GM04504 (cell line): ENCODE measurements at regions not wholly inside any gene's neighbourhood (a gene's known extent, or its start where the extent isn't known, plus 50 kb on each side); places are given as distances from the start of the nearest gene placed in this dataset.
"Not testable (repeated sequence)": the region's sequence is repeated elsewhere in the genome, so short reads cannot be mapped to it uniquely, and the experiment has no call there.

Source experiments
- DNase-seq: peaks from one replicate; pipeline ENCODE4 v3.0.0-alpha.2; 2012; ENCODE audit warnings: low read depth

DNA sequence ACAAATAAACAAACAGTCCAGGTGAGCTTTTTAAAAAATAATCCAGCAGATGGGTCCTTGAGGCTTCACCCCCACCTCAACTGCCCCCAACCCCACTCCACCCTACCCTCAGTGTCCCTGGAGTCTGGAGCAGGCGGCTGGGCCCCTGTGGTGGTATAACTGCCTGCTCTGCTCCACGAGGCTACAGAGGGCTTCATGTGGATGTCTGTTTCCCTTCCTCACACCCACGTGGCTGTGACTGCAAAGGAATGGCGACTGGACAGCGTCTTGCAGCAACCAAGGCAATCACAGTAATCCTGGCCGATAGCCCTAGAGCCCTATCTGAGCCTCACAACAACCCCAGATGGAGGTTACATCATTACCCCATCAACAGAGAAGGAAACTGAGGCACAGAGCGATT lies 76.5 kb downstream of the SLC2A10 start:
- DNase-seq = no peak

DNA sequence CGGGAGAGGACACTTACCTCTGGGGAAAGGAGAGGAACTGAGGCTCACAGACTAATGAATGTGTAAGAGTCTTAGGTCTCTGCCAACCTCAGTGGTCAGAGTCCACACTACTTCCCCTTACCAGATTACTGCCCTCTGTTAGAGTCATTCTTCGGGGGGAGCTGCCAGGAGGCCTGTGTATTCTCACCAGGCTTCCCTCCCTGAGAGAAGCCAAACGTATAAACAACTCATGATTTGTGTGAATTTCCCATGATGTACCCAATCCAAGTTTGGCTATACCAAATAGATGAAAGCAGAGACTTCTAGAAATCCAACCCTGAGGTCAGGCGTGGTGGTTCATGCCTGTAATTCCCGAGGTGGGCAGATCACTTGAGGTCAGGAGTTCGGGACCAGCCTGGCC lies 77.1 kb downstream of the SLC2A10 start:
- DNase-seq = no peak

DNA sequence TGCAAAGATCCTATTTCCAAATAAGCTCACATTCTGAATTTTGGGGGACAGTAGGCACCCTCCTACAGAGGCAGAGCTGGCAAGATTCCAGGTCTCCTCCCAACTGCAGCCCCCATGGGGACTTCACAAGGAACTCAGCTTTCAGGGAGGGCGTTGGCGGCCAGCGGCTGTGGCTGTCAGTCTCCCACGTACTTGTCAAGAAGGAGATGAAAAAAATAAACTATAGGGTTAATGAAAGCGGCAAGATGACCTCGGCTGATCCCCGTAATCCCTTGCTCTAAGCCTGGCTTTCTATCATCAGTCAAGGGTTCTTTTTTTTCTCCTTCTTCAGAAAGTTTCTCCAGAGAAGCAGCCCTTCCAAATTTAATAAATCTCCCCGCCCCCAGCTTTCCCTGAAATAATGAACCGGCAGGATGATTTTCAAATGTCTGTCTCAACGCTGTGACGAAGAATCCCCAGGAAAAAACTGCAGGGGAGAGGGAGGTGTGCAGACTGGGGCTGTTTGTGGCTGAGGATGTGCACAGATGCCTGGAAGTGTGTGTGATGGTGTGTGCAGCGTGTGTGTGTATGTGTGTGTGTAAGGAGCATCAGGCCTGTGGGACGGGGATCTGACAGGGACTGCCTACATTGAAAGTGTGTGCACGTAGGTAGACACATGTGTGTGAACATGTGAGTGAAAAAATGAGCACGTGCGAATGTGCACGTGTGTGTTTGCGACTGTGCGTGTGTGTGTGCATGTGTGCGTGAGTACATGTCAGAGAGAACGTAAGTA lies 78.7 kb downstream of the SLC2A10 start:
- no peak for DNase-seq

DNA sequence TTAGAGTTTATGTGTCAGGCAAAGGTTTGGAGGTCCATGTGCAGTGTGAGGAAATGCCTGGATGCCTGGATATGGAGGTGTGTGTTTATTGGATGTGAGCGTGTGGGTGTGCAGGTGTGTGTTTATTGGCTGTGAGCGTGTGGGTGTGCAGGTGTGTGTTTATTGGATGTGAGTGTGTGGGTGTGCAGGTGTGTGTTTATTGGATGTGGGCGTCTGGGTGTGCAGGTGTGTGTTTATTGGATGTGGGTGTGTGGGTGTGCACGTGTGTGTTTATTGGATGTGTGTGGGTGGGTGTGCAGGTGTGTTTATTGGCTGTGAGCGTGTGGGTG lies 79.3 kb downstream of the SLC2A10 start:
- DNase-seq = not testable (repeated sequence)

DNA sequence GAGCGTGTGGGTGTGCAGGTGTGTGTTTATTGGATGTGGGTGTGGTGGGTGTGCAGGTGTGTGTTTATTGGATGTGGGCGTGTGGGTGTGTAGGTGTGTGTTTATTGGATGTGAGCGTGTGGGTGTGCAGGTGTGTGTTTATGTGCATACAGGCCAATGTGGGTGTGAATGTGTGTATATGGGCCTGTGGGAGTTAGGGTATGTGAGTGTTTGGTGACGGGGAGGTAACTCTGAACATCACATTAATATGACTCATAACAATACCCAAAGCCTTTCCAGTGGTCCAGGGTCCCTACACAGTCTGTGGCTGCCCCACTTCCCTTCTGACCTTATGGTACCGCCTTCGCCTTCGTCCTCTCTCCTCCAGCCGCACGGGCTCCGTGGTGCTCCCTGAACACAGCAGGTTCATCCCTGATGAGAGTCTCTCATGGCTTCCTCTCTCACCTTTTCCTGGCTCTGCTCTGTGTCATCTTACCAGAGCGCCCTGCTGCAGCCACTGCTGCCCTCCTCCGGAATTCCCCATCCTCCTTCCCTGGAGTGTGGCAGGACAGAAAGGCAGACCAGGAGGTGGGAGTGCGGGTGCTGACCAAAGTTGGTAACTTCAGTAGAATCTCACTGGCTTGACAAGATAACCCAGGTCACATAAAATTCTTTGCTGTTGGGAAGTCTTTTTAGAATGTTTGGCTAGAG lies 80.0 kb downstream of the SLC2A10 start:
- DNase-seq = no peak

DNA sequence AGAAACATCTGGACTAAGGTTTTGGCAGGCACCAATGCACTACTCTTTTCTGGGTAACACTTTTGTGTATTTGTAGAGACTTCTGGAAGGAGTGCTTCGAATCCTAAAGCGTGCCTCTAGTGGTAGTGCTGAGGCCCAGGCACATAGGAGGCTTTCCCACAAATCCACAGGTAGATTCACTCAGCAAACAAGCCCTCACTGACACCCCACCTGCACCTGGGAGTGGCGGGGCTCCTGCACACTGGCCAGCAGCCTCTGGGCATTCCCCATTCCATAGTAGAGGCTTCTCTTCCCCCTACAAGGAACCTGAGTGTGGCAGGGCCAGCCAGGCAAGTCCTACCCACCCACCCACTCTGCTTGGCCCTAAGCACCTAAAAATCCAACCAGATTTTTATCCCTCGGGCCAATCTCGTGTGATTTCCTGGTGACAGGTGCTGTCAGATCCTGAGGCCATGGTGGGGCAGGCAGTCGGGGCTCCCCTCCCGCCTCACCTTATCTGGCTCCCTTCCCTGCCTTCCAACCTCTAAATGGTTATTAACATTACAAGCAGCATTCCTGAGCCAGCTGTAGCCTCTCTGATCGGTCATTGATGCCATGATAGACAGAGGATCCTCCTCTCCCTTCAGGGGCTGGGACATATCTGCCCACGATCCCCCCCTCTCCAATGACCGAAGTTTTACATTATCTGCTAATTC lies 82.4 kb downstream of the SLC2A10 start:
- no peak for DNase-seq

DNA sequence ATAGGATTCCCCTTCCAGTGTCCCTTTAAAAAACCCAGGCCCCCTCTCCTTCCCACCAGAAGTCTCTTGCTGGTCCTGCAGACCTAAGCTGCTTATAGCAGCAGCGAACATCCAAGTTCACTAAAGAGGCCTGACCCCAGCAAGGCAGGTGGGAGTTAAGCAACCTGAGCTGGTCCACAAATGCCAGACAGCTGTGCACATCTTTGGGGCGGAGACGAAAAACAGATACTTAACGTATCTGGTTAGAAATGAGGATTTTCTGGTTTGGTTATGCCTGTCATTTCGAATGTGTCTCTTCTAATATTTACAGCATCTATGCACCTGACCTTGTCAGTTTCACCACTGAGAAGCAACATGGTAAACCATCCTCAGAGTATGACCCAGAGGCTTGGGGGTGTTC lies 87.8 kb downstream of the SLC2A10 start:
- no peak for DNase-seq

DNA sequence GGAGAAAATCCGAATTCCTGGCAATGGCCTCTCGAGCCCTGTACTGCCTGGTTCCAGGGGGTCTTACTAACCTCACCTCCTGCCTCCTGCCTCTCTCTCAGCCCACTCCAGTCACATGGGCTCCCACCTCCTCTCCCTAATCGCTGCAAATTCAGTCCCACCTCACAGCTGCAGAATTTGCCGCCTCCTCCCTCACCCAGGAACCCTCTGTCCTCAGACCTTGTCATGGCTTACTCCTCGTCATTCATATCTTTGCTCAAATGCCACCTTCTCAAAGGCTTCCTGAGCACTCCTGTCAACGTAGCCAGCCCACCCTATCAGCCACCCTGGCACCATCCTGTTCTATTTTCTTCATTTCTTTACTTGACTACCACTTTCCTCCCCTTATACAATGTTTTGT lies 89.0 kb downstream of the SLC2A10 start:
- no peak for DNase-seq

DNA sequence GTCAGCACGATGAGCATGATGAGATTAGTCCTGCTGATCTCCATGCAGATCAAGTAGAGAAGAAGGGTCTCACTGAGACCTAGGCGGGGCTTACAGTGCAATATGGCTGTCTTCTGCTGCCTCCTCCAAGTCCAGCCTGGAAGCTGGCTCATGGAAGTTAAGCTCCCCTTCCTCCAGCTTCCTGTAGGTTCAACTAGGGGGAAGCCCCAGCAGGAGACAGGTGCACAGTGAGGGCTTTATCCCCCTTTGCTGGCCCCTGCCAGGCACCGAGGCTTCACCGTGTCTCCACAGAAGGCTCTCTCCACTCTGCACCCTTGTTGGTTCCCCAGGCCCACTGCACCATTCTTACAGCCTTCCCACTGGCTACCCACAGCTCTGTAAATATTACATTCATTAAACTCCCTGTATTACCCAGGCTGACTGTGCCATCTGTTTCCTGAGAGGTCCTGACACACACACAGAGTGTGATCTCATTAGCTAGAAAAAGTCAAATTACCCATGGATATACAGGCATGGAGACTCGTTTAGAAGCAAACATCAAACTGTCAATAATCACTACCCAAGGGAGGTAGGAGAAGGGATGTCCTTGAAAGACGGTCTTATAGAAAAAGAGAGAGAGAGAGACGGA lies 90.4 kb downstream of the SLC2A10 start:
- no peak for DNase-seq

DNA sequence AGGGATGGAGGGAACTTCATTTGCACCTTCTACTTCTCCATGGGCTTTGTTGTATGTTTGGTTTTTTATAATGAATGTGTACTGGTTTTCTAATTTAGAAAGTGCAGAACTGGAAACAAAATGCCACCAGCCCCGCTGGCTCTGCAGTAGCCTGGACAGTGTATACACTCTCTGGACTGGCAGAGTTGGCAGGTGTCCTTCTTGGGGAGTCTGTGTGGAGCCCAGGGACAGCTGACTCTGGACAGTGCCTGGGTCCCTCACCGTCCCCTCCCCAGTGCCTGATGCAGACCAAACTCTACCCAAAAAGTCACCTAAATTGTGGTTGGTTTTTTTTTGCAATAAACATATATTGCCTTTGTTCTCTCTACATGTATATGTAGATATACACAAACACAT lies 91.0 kb downstream of the SLC2A10 start:
- DNase-seq = no peak

DNA sequence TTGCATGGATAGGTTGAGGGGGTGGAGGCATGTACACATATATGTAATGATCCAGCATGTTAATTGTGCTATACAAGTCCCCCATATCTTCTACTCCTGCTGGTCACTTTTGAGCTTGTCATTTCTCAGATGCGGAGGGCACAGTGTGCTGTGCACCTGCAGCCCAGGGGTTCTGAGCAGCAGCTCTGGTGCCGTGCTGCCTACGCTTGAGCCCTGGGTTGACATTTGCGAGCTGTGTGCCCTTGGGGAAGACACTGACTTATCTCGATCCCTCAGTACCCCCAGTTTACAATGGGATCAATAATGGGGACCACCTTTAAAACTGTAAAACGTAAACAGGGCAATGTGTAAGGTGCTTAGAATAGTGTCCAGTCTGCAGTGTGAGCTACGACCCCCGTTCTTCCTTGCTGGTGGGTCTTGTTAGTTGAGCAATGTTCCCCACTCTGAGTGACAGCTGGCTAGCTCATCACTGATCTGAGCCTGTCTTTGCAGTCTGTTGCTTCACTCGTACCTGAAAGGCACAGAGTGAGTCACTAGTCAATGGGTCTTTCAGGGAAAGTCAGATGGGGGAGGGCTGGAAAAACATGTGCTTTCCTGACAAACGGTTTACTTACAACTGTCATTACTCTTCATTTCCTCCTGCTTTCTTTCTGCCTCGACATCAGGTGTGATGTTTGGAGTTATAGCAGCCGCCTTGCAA lies 91.7 kb downstream of the SLC2A10 start:
- DNase-seq = no peak

DNA sequence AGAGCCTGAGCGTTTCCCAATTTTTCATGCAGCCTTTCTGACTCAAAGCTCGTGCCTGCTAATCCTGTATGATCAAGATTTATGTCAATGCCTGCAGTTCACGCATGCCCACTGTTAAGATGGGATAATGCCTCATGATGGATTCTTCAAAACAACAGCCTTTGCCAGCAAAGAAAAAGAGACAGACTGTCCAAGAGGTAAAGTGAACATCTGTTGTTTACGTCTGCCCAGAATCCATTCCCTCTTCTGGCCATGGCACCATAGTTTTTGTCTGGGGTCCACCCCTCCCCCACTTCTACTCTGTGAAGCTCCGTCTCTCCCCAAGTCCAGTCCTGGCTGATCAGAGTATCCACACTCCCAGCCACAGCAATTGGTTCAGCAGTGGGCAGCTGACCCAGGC lies 91.9 kb upstream of the EYA2 start:
- no peak for DNase-seq

DNA sequence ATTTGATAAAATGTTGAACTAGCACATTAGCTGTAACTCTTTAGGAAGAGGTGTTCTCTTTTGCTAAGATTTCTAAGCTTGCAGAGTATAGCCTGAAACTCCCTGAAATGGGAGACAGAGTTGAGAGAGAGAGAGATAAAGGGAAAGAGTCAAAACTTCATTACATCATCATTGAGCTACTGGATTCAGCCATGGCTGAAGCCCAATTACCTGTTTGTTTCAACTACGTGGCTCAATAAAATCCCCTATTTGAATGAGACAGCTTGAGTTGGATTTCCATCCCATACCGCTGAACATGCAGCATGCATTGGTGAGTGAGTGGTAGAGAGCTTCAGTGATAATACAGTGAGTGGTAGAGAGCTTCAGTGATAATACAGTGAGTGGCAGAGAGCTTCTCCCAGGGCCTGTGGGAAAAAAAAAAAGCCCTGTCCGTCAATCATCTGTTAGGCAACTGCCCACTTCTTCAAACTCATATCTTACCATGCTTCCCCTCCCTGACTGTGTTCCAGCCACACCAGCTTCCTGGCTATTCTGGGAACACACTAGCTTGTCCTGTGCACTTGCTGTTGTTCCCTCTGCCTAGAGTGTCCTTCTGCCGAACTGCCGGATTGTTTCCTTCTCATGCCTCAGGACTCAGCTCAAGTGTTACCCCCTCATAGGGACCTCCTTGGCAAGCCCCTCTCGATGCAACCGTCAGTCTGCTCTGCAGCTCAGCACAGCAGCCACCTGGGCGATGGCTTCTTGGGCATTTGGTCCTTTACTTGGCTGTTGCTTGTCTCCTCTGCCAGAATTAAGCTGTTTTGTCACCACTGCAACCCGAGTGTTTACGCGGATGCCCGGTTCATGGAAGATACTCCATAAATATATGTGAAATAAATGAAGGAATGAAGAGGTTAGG lies 91.3 kb upstream of the EYA2 start:
- DNase-seq = no peak

DNA sequence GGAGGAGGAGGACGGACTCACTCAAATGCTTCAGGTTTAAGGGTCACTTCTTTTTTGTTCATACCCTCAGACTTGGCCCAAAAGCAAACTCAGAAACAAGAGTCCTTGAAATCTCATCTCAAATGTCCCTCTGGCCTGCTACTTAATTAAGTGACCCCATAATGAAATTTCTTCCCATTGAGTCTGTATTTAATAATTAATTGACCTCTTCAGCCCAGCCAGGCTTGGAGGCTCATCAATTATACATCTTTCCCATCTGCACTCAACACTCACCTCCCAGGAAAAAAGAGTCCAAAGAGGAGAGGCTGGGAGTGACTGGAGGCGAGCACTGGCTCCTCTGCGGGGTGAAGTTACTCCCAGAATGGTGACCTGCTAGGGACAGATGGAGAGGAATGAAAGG lies 90.5 kb upstream of the EYA2 start:
- DNase-seq = no peak

DNA sequence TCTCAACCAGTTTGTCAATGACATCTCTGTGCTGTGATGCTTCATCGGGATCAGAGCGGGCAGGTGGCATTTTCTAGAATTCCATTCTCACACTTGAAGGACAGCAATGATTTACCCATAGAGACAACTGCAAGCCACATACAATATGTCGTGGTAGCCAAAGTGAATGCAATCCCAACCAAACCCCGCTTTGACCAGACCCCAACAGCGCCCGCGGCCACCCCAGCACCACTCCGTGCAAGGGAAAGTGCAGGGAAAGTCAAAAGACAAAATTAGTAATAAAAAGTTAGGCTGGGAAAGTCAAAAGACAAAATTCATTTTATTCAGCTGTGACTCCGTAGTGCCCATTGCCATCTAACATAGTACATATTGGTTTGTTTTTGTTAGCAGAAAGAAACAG lies 88.8 kb upstream of the EYA2 start:
- no peak for DNase-seq

DNA sequence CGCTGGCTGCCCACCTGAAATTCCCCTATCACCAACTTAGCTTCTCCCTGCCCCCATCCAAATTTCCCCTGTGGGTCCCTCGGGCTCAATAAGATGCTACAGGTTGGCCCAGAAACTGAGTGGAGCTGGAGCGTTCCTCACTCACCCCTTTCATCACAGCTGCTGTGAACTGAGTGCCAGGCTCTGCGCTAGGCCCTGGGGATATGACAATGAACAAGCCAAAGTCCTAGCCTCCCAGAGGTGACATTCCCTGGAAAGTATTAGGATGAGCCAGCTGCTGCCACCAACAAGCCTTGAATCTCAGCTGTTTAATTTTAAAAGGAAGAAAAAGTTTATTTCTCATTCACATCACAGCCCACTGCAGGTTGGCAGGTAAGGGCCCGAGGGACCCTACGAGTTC lies 86.6 kb upstream of the EYA2 start:
- no peak for DNase-seq

DNA sequence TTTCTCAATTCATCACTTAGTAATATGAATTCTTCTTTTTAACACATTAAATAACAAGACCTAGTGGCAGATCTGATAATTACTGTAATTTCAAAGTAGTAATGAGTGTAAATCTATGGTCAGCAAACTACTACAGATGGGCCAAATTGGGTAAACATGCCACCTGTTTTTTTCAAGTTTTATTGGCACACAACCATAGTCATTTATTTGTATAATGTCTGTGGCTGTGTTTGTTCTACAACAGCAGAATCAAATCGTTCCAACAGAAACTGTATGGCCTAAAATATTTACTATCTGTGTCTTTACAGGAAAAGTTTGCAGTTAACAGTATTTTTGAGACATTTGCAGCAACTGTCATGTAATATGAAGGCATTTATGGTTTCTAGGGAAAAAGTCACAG lies 86.1 kb upstream of the EYA2 start:
- no peak for DNase-seq

DNA sequence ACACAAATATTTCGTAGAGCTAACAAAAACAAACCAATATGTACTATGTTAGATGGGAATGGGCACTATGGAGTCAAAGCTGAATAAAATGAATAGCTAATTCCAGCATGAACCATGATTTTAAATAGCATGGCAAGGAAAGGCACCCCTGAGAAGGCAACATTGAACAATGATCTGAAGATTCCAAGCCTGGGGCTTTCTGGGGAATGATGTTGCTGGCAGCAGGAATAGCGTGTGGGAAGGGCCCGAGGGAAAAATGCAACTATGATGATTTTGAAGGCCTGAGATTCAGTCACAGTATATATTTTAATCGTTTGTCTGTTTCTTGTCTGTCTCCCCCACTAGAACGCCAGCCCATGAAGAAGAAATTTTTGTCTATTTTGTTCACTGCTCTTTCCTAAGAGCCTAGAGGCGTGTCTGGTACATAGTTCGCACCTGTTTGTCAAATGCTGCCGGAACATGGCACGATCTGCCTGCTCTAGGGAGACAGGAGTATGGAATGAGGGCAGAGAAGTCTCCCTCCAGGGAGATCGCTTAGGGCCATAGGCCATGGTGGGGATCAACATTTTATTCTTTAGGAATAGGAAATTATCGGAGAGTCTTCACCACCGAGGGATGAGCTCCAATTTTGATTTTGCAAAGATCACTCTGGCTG lies 84.8 kb upstream of the EYA2 start:
- no peak for DNase-seq

DNA sequence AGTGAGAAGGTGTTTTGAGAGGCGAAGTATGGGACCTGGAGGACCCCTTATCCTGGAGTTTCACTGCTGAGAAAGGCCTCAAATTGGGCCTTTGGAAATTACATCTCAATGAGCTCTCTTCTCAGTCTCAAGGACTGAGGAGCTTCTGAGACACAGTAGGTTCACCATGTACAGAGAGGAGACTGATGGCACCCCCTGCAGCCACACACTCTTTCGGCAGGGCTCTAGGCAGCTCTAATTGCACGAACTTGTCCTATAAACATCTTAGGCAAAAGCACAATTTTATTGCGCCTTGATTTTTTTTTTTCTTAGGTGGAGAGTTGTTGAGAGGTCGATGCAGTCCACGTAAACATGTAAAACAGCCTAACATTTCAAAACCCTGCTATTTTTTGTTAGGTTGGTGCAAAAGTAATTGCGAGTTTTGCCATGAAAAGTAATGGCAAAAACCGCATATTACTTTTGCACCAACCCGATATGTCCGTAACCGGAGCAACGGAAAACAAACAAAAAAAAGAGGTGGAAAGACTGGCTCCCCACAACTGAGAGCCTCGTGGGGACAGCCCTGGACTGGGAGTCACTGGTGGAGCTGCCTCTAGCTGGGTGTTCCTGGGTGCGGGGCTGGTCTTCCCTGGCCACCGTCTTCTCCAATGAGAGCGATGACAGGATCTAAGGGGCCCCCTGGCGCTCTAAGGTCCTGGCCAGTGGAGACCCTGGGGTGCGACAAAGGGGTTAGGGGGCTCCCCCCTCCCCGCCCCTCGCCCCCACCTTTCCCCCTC lies 84.0 kb upstream of the EYA2 start:
- no peak for DNase-seq
